Kidney epithelial cell (primary cell): ENCODE measurements at regions not wholly inside any gene's neighbourhood (a gene's known extent, or its start where the extent isn't known, plus 50 kb on each side); places are given as distances from the start of the nearest gene placed in this dataset.

ENCODE experiments used
- DNase-seq: peaks from one replicate; pipeline ENCODE4 v3.0.0-alpha.2; 2010; ENCODE audit warnings: low read depth
- H3K27me3 ChIP-seq: 2 replicates; pipeline ENCODE4 v1.6.0; 2011; ENCODE audit warnings: low read length; ENCODE audit not compliant: control insufficient read depth, insufficient read depth
- H3K36me3 ChIP-seq: 2 replicates; pipeline ENCODE4 v1.5.1; 2011; ENCODE audit warnings: low read length; ENCODE audit not compliant: control insufficient read depth, insufficient read depth
- H3K4me3 ChIP-seq: 2 replicates; pipeline ENCODE4 v1.5.1; 2011; ENCODE audit warnings: low read depth, mild to moderate bottlenecking, control low read depth, low read length
- TF ChIP-seq, protein P1 (sequence below): IDR thresholded peaks from 2 replicates; pipeline ENCODE4 v1.5.1; 2011; ENCODE audit warnings: mild to moderate bottlenecking, moderate library complexity, low read length, control low read depth, inconsistent platforms; ENCODE audit not compliant: insufficient read depth, poor library complexity, severe bottlenecking

DNA sequence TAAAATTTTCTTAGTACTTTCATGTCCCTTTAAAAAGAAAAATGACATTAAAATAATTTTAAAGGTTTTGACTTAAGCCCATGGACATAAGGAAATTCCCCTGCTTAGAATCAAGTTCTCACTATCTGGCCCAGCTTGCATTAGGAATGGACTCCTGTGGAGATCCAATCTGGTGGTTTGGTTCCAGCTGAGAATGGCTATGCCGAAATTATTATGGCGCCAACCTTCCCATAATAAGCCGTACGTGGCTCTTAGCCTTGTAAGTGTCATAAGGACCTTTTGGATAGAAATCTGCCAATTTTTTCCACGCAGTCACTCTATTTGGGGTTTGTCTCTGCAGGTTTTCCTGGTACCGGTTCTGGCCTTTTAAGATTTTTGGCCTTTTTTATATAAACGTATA lies 262.1 kb upstream of the MAF start:
- TF ChIP-seq, protein P1, sequence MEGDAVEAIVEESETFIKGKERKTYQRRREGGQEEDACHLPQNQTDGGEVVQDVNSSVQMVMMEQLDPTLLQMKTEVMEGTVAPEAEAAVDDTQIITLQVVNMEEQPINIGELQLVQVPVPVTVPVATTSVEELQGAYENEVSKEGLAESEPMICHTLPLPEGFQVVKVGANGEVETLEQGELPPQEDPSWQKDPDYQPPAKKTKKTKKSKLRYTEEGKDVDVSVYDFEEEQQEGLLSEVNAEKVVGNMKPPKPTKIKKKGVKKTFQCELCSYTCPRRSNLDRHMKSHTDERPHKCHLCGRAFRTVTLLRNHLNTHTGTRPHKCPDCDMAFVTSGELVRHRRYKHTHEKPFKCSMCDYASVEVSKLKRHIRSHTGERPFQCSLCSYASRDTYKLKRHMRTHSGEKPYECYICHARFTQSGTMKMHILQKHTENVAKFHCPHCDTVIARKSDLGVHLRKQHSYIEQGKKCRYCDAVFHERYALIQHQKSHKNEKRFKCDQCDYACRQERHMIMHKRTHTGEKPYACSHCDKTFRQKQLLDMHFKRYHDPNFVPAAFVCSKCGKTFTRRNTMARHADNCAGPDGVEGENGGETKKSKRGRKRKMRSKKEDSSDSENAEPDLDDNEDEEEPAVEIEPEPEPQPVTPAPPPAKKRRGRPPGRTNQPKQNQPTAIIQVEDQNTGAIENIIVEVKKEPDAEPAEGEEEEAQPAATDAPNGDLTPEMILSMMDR = no peak
- no peaks in the 10 kb centered on the region for H3K36me3 ChIP-seq
- H3K4me3 ChIP-seq = no peak overlapping the region
- no peaks in the 10 kb centered on the region for H3K27me3 ChIP-seq
- DNase-seq = no peak

DNA sequence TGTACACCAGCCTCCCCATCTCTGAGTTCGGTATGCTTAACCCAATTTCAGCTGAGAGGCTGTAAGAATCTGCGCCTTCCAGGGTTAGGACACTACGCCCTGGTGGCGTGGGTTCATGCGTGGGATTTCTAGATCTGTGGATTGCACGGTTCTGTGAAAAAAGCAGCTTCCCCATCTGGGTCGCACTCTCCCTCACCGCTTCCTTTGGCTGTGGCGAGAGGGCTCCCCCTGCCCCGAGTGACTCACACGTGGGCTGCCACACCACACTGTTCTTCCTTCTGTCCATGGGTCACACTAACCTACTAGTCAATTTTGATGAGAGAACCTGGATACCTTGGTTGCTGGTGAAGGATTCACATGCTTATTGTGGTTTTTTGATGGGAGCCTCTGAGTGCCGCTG lies 256.0 kb upstream of the MAF start:
- H3K27me3 ChIP-seq = no peaks in the 10 kb centered on the region
- no peaks in the 10 kb centered on the region for H3K36me3 ChIP-seq
- TF ChIP-seq, protein P1 = no peak
- H3K4me3 ChIP-seq = no peak overlapping the region
- no peak for DNase-seq

DNA sequence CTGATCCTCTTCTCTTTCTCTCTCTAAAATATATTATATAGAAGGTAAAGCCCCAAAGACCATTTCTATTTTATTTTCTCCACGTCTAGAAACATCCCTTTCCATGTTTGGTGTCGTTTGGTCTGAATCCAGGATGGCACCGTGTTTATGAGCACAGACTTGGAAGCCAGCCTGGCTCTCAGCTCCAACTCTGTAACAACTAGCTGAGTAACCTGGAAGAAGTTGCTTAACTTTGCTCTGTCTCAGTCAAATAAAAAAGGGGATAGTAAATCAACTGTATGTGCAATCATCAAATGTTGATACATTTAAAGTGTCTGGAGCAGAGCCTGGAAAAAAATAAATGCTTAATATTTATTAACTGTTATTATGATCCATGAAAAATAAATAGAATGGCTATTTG lies 249.8 kb upstream of the MAF start:
- Histone ChIP-seq H3K27me3 (no peaks in the 10 kb centered on the region), H3K36me3 (no peaks in the 10 kb centered on the region), H3K4me3 (no peak overlapping the region)
- no peak for DNase-seq
- TF ChIP-seq, protein P1 = no peak

DNA sequence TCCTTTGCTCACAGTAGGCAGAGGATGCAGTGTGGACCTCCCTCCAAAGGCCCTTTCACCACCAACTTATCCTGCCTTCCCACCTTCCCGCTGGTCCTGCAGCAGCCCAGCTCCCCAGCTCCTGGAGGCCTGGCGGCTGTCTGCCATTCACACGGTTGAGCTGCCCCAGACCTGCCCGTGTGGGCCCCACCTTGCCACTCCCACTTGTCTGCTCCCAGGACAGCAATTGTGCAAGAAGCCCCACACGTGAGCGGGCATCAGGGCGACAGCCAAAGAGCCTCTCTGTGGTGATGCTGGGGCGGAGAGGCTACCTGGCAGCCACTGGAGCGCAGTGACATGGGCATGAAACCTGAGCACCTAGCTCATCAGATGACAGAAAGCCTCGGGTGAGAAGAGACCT lies 248.6 kb upstream of the MAF start:
- no peak for DNase-seq
- TF ChIP-seq, protein P1 = no peak
- Histone ChIP-seq H3K36me3 (no peaks in the 10 kb centered on the region), H3K27me3 (no peaks in the 10 kb centered on the region), H3K4me3 (no peak overlapping the region)

DNA sequence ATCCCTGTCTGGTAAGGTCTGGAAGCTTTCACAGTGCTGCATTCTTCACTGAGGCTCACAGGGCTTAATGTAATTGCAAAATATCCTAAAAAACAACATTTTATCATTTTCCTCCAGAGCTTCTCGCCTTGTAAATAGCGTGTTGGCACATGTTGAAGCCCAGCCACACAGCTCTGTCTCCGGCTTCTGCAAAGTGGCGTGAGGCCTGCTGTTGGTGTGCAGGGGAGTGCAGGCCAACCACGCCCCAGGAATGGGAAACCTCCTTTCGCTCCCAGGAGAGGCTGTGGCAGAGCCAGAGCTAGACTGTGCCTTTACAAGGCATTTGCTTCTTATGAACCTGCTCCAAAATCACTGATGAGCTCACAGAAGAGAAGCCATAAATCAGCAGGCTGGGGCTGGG lies 248.2 kb upstream of the MAF start:
- H3K4me3 ChIP-seq = no peak overlapping the region
- no peak for DNase-seq
- no peaks in the 10 kb centered on the region for H3K27me3 ChIP-seq
- no peaks in the 10 kb centered on the region for H3K36me3 ChIP-seq
- TF ChIP-seq, protein P1 = no peak

DNA sequence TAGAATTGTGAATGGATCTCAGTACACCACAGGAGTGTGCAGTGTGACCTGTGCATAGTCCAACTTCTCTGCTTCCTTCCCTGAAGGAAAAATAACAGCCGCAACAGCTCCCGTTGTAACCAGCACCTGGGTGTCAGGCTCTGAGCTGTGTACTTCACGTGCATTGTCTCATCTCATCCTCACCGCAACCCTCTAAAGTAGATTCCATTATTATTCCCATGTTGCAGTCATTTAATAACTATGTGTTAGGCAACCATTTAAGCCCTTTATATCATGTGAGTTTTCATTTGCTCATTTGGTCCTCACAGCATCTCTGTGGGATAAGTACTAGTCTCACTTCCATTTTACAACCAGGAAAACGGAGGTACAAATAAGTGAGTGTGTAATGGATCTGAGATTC lies 247.0 kb upstream of the MAF start:
- TF ChIP-seq, protein P1 = no peak
- H3K36me3 ChIP-seq = no peaks in the 10 kb centered on the region
- no peak overlapping the region for H3K4me3 ChIP-seq
- no peak for DNase-seq
- H3K27me3 ChIP-seq = no peaks in the 10 kb centered on the region
